Mammary epithelial cell (primary cell): ENCODE measurements at regions not wholly inside any gene's neighbourhood (a gene's known extent, or its start where the extent isn't known, plus 50 kb on each side); places are given as distances from the start of the nearest gene placed in this dataset.

ENCODE experiments used
- CTCF ChIP-seq, 2 donors: IDR thresholded peaks in 1 of 2; conservative IDR thresholded peaks in 1 of 2; 2 replicates each; pipeline ENCODE4 v1.5.1; 2011 to 2012; ENCODE audit warnings: inconsistent platforms in 2 of 2, low read length in 2 of 2, mild to moderate bottlenecking in 2 of 2, control low read depth in 1 of 2, low read depth in 1 of 2; ENCODE audit not compliant: insufficient read depth in 1 of 2; ENCODE audit errors: extremely low read depth in 1 of 2
- EZH2 ChIP-seq: IDR thresholded peaks from 2 replicates; pipeline ENCODE4 v1.6.1; 2012; ENCODE audit warnings: low read length, inconsistent platforms, borderline replicate concordance

- TF ChIP-seq EZH2 = no peak
- TF ChIP-seq CTCF (conservative IDR thresholded peaks at IDR 0.05 in 1 of 2, IDR thresholded peaks at IDR 0.05 in 1 of 2; ENCODE audit: extremely low read depth in 1 of 2, insufficient read depth in 1 of 2, low read depth in 1 of 2, low read length in 2 of 2) = no peak
Observed at GRCh38 chr5:82603033-82603987, 325.2 kb upstream of the RPS23 start.
